PFSK-1 (cell line): ENCODE measurements at regions not wholly inside any gene's neighbourhood (a gene's known extent, or its start where the extent isn't known, plus 50 kb on each side); places are given as distances from the start of the nearest gene placed in this dataset.

Experiments used
- FOXP2 ChIP-seq: optimal IDR thresholded peaks from 2 replicates; pipeline ENCODE3; 2011; ENCODE audit warnings: borderline replicate concordance, control low read depth, inconsistent platforms; ENCODE audit not compliant: insufficient read depth; ENCODE audit errors: extremely low read length, extremely low read depth
- POLR2AphosphoS5 ChIP-seq: IDR thresholded peaks from 2 replicates; pipeline ENCODE4 v1.6.1; 2012; ENCODE audit warnings: low read depth, mild to moderate bottlenecking, control low read depth, low read length, moderate library complexity
- REST ChIP-seq, 2 experiments: IDR thresholded peaks; 2 replicates each; pipeline versions ENCODE4 v1.6.1 to v1.8.0; 2011 to 2012; ENCODE audit warnings: low read depth in 2 of 2, low read length in 2 of 2, control low read depth in 1 of 2, inconsistent platforms in 1 of 2, mild to moderate bottlenecking in 1 of 2, moderate library complexity in 1 of 2; ENCODE audit not compliant: insufficient read depth in 1 of 2
- SIN3A ChIP-seq: IDR thresholded peaks from 2 replicates; pipeline ENCODE4 v1.6.1; 2012; ENCODE audit warnings: mild to moderate bottlenecking, low read length, moderate library complexity, borderline replicate concordance; ENCODE audit not compliant: insufficient read depth
- TAF1 ChIP-seq: IDR thresholded peaks from 2 replicates; pipeline ENCODE4 v1.6.1; 2012; ENCODE audit warnings: low read length, control low read depth, borderline replicate concordance; ENCODE audit not compliant: insufficient read depth

- TF ChIP-seq TAF1 = no peak
- TF ChIP-seq SIN3A = no peak
- no peak for TF ChIP-seq POLR2AphosphoS5
- no peak for TF ChIP-seq REST (IDR thresholded peaks at IDR 0.05; ENCODE audit: insufficient read depth in 1 of 2, low read depth in 2 of 2, low read length in 2 of 2)
- no peak for TF ChIP-seq FOXP2
Observed at GRCh38 chr22:47233316-47234243, 471.1 kb downstream of the TBC1D22A start.

GRCh38 chr22:47232753-47233152 is 470.3 kb downstream of the TBC1D22A start:
- TF ChIP-seq SIN3A = no peak
- TF ChIP-seq TAF1 = no peak

- TF ChIP-seq FOXP2 = no peak
- no peak for TF ChIP-seq POLR2AphosphoS5
- no peak for TF ChIP-seq TAF1
- no peak for TF ChIP-seq REST (IDR thresholded peaks at IDR 0.05; ENCODE audit: insufficient read depth in 1 of 2, low read depth in 2 of 2, low read length in 2 of 2)
- TF ChIP-seq SIN3A = no peak
Observed at GRCh38 chr22:47232197-47232596, 469.7 kb downstream of the TBC1D22A start.

- TF ChIP-seq FOXP2 (no peak), SIN3A (no peak), TAF1 (no peak), REST (IDR thresholded peaks at IDR 0.05; ENCODE audit: insufficient read depth in 1 of 2, low read depth in 2 of 2, low read length in 2 of 2) (no peak), POLR2AphosphoS5 (no peak)
Observed at GRCh38 chr22:47231759-47232158, 469.3 kb downstream of the TBC1D22A start.

GRCh38 chr22:47230741-47231140 is 468.3 kb downstream of the TBC1D22A start:
- TF ChIP-seq REST (IDR thresholded peaks at IDR 0.05; ENCODE audit: insufficient read depth in 1 of 2, low read depth in 2 of 2, low read length in 2 of 2) (no peak), POLR2AphosphoS5 (no peak), FOXP2 (no peak), TAF1 (no peak), SIN3A (no peak)

GRCh38 chr22:47230251-47230650 is 467.8 kb downstream of the TBC1D22A start:
- TF ChIP-seq FOXP2 (no peak), SIN3A (no peak), POLR2AphosphoS5 (no peak), REST (IDR thresholded peaks at IDR 0.05; ENCODE audit: insufficient read depth in 1 of 2, low read depth in 2 of 2, low read length in 2 of 2) (no peak), TAF1 (no peak)
